MM.1S (cell line): ENCODE measurements at regions not wholly inside any gene's neighbourhood (a gene's known extent, or its start where the extent isn't known, plus 50 kb on each side); places are given as distances from the start of the nearest gene placed in this dataset.
"Not testable (repeated sequence)": the region's sequence is repeated elsewhere in the genome, so short reads cannot be mapped to it uniquely, and the experiment has no call there.

Experiments
- DNase-seq: peaks from one replicate; pipeline ENCODE4 v3.0.0-alpha.2; 2015
- H2AFZ ChIP-seq: fragments of 300-600 bp; sonication (generic); 2 replicates; pipeline ENCODE4 v1.6.0; 2016; ENCODE audit warnings: antibody characterized with exemption, low read length
- H3F3A ChIP-seq: fragments of 300-600 bp; sonication (generic); 2 replicates; pipeline ENCODE4 v1.6.1; 2016; ENCODE audit warnings: mild to moderate bottlenecking, antibody characterized with exemption, low read length, moderate library complexity, mixed read lengths; ENCODE audit not compliant: insufficient read depth
- H3K27ac ChIP-seq: fragments of 300-600 bp; sonication (generic); 2 replicates; pipeline ENCODE4 v1.5.1; 2016; ENCODE audit warnings: mild to moderate bottlenecking, low read length
- H3K27me3 ChIP-seq: fragments of 300-600 bp; sonication (generic); replicated peaks from 2 replicates; pipeline ENCODE4 v1.6.0; 2016; ENCODE audit warnings: low read length; ENCODE audit not compliant: insufficient read depth
- H3K36me3 ChIP-seq: fragments of 300-600 bp; sonication (generic); replicated peaks from 2 replicates; pipeline ENCODE4 v1.6.1; 2016; ENCODE audit warnings: mild to moderate bottlenecking, low read length, mixed read lengths; ENCODE audit not compliant: insufficient read depth
- H3K4me1 ChIP-seq: fragments of 300-600 bp; sonication (generic); 2 replicates; pipeline ENCODE4 v1.6.1; 2016; ENCODE audit warnings: low read length, mixed read lengths
- H3K4me2 ChIP-seq: fragments of 300-600 bp; sonication (generic); 2 replicates; pipeline ENCODE4 v1.6.0; 2016; ENCODE audit warnings: low read depth, low read length
- H3K4me3 ChIP-seq: fragments of 300-600 bp; sonication (generic); 2 replicates; pipeline ENCODE4 v1.5.1; 2016; ENCODE audit warnings: low read length, mixed read lengths
- H3K79me2 ChIP-seq: fragments of 300-600 bp; sonication (generic); 2 replicates; pipeline ENCODE4 v1.6.1; 2016; ENCODE audit warnings: mixed run types, low read length, mixed read lengths
- H3K9ac ChIP-seq: fragments of 300-600 bp; sonication (generic); 2 replicates; pipeline ENCODE4 v1.6.1; 2016; ENCODE audit warnings: low read length, mixed read lengths
- H3K9me2 ChIP-seq: fragments of 300-600 bp; sonication (generic); replicated peaks from 2 replicates; pipeline ENCODE4 v1.6.1; 2016; ENCODE audit warnings: mild to moderate bottlenecking, low read length, mixed read lengths; ENCODE audit not compliant: insufficient read depth
- H3K9me3 ChIP-seq: fragments of 300-600 bp; sonication (generic); replicated peaks from 2 replicates; pipeline ENCODE4 v1.6.1; 2016; ENCODE audit warnings: mild to moderate bottlenecking, low read length, mixed read lengths; ENCODE audit not compliant: insufficient read depth
- H4K20me1 ChIP-seq: fragments of 300-600 bp; sonication (generic); 2 replicates; pipeline ENCODE4 v1.6.1; 2016; ENCODE audit warnings: mild to moderate bottlenecking, low read length, moderate library complexity, mixed read lengths; ENCODE audit not compliant: insufficient read depth
- EZH2 ChIP-seq: fragments of 300-600 bp; sonication (generic); optimal IDR thresholded peaks from 2 replicates; pipeline ENCODE3; 2017; ENCODE audit warnings: low read depth, mild to moderate bottlenecking, antibody characterized with exemption, low read length, mixed read lengths
- EZH2phosphoT487 ChIP-seq: fragments of 300-600 bp; sonication (generic); IDR thresholded peaks from 2 replicates; pipeline ENCODE4 v1.6.1; 2018; ENCODE audit warnings: antibody characterized with exemption, low read length
- TF ChIP-seq, protein P1 (sequence below): fragments of 300-600 bp; sonication (generic); IDR thresholded peaks from 2 replicates; pipeline ENCODE4 v1.5.1; 2016; ENCODE audit warnings: antibody characterized with exemption, low read length, mixed read lengths

DNA sequence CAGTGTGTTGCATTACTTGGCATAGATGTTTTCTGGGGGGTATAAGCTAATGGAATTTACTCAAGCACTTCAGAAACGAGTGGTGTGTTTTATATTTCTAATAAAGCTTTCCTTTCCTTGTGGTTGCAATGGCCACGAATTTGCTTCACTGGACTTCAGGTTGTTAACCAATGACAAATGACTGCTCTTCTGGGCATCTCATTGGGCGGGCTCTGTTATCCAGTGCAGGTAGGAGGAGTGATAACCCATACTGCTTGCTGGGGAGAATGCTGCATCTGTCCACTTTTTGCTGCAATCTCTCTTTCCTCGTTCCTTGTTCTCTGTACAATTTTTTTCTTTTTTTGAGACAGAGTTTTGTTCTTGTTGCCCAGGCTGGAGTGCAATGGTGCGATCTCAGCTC is 80.0 kb upstream of the RPH3A start:
- no peak for DNase-seq
- Histone ChIP-seq H3F3A (no peaks in the 10 kb centered on the region), H3K27ac (no peak overlapping the region), H3K9me3 (no peaks in the 10 kb centered on the region), H3K9ac (no peak overlapping the region), H3K27me3 (no peaks in the 10 kb centered on the region), H3K4me2 (no peak overlapping the region), H2AFZ (no peak overlapping the region), H3K4me1 (no peaks in the 10 kb centered on the region), H3K4me3 (no peak overlapping the region), H3K9me2 (no peaks in the 10 kb centered on the region), H4K20me1 (no peaks in the 10 kb centered on the region), H3K79me2 (no peaks in the 10 kb centered on the region), H3K36me3 (no peaks in the 10 kb centered on the region)
- TF ChIP-seq, protein P1, sequence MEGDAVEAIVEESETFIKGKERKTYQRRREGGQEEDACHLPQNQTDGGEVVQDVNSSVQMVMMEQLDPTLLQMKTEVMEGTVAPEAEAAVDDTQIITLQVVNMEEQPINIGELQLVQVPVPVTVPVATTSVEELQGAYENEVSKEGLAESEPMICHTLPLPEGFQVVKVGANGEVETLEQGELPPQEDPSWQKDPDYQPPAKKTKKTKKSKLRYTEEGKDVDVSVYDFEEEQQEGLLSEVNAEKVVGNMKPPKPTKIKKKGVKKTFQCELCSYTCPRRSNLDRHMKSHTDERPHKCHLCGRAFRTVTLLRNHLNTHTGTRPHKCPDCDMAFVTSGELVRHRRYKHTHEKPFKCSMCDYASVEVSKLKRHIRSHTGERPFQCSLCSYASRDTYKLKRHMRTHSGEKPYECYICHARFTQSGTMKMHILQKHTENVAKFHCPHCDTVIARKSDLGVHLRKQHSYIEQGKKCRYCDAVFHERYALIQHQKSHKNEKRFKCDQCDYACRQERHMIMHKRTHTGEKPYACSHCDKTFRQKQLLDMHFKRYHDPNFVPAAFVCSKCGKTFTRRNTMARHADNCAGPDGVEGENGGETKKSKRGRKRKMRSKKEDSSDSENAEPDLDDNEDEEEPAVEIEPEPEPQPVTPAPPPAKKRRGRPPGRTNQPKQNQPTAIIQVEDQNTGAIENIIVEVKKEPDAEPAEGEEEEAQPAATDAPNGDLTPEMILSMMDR: no peak
- TF ChIP-seq EZH2phosphoT487 (no peak), EZH2 (no peak)

GRCh38 chr12:112712751-112713150 is 78.8 kb upstream of the RPH3A start:
- H3K4me2 ChIP-seq, H3K79me2 ChIP-seq, H3K4me3 ChIP-seq, H3F3A ChIP-seq, H3K36me3 ChIP-seq, H3K27ac ChIP-seq, H4K20me1 ChIP-seq, H3K4me1 ChIP-seq, H3K9ac ChIP-seq, H3K27me3 ChIP-seq, H2AFZ ChIP-seq, H3K9me2 ChIP-seq, H3K9me3 ChIP-seq, DNase-seq: not testable (repeated sequence)

- no peaks in the 10 kb centered on the region for H3K27me3 ChIP-seq
- no peaks in the 10 kb centered on the region for H3K36me3 ChIP-seq
- H3K4me2 ChIP-seq: no peak overlapping the region
- no peaks in the 10 kb centered on the region for H4K20me1 ChIP-seq
- no peak overlapping the region for H2AFZ ChIP-seq
- H3K4me1 ChIP-seq: no peaks in the 10 kb centered on the region
- no peaks in the 10 kb centered on the region for H3F3A ChIP-seq
- no peak overlapping the region for H3K27ac ChIP-seq
- TF ChIP-seq EZH2phosphoT487 (no peak), EZH2 (no peak)
- TF ChIP-seq, protein P1: no peak
- no peak overlapping the region for H3K9ac ChIP-seq
- H3K79me2 ChIP-seq: no peaks in the 10 kb centered on the region
- no peaks in the 10 kb centered on the region for H3K9me3 ChIP-seq
- H3K9me2 ChIP-seq: no peaks in the 10 kb centered on the region
- DNase-seq: no peak
- no peak overlapping the region for H3K4me3 ChIP-seq
These were observed 78.1 kb upstream of the RPH3A start for GRCh38 chr12:112713471-112713870.

- H3K4me3 ChIP-seq: no peak overlapping the region
- H3K27me3 ChIP-seq: no peaks in the 10 kb centered on the region
- H3K4me2 ChIP-seq: no peak overlapping the region
- no peaks in the 10 kb centered on the region for H3K9me2 ChIP-seq
- no peaks in the 10 kb centered on the region for H3K4me1 ChIP-seq
- no peak overlapping the region for H3K9ac ChIP-seq
- DNase-seq: no peak
- H2AFZ ChIP-seq: no peak overlapping the region
- H3F3A ChIP-seq: no peaks in the 10 kb centered on the region
- no peaks in the 10 kb centered on the region for H3K79me2 ChIP-seq
- no peaks in the 10 kb centered on the region for H3K36me3 ChIP-seq
- TF ChIP-seq EZH2 (no peak), EZH2phosphoT487 (no peak)
- TF ChIP-seq, protein P1: no peak
- no peaks in the 10 kb centered on the region for H3K9me3 ChIP-seq
- H4K20me1 ChIP-seq: no peaks in the 10 kb centered on the region
- no peak overlapping the region for H3K27ac ChIP-seq
These were observed 77.3 kb upstream of the RPH3A start for GRCh38 chr12:112714166-112714710.
